Fibroblast of lung (primary cell): ENCODE measurements at regions not wholly inside any gene's neighbourhood (a gene's known extent, or its start where the extent isn't known, plus 50 kb on each side); places are given as distances from the start of the nearest gene placed in this dataset.

Experiments used
- DNase-seq, 2 donors: peaks; one replicate each; pipeline versions ENCODE4 v3.0.0 to v3.0.0-alpha.2; 2010; ENCODE audit warnings: low read depth in 2 of 2
- H2AFZ ChIP-seq: 2 replicates; pipeline ENCODE4 v1.5.1; 2012; ENCODE audit warnings: low read length, control low read depth, inconsistent platforms
- H3K27ac ChIP-seq: 2 replicates; pipeline ENCODE4 v1.5.1; 2011; ENCODE audit warnings: low read length, control low read depth; ENCODE audit not compliant: insufficient read depth
- H3K27me3 ChIP-seq: 2 replicates; pipeline ENCODE4 v1.5.1; 2011; ENCODE audit warnings: mild to moderate bottlenecking, low read length; ENCODE audit not compliant: control insufficient read depth, insufficient read depth
- H3K36me3 ChIP-seq: 2 replicates; pipeline ENCODE4 v1.5.1; 2011; ENCODE audit warnings: low read length; ENCODE audit not compliant: control insufficient read depth, insufficient read depth
- H3K4me1 ChIP-seq: 2 replicates; pipeline ENCODE4 v1.5.1; 2011; ENCODE audit warnings: low read length; ENCODE audit not compliant: control insufficient read depth, insufficient read depth; ENCODE audit errors: extremely low read depth
- H3K4me2 ChIP-seq: 2 replicates; pipeline ENCODE4 v1.5.1; 2011; ENCODE audit warnings: low read length, control low read depth; ENCODE audit not compliant: insufficient read depth; ENCODE audit errors: extremely low read depth
- H3K4me3 ChIP-seq, 4 experiments: fragments of 200-600 bp in 1 of 4; sonication (generic) in 1 of 4; replicated peaks in 1 of 4; 2 replicates each; pipeline ENCODE4 v1.5.1; 2011 to 2016; ENCODE audit warnings: low read length in 4 of 4, low read depth in 3 of 4, mild to moderate bottlenecking in 3 of 4, control low read depth in 2 of 4, inconsistent platforms in 1 of 4, mixed read lengths in 1 of 4; ENCODE audit not compliant: insufficient read depth in 1 of 4; ENCODE audit errors: control extremely low read depth in 1 of 4
- H3K79me2 ChIP-seq: 2 replicates; pipeline ENCODE4 v1.5.1; 2012; ENCODE audit warnings: mild to moderate bottlenecking, low read length, inconsistent platforms; ENCODE audit not compliant: control insufficient read depth, insufficient read depth
- H3K9ac ChIP-seq: 2 replicates; pipeline ENCODE4 v1.5.1; 2011; ENCODE audit warnings: mild to moderate bottlenecking, low read length, control low read depth; ENCODE audit not compliant: insufficient read depth
- H3K9me3 ChIP-seq: 2 replicates; pipeline ENCODE4 v1.5.1; 2012; ENCODE audit warnings: low read depth, low read length; ENCODE audit not compliant: control insufficient read depth, insufficient read depth
- H4K20me1 ChIP-seq: 2 replicates; pipeline ENCODE4 v1.5.1; 2011; ENCODE audit warnings: low read length; ENCODE audit not compliant: control insufficient read depth, insufficient read depth; ENCODE audit errors: extremely low read depth
- EZH2 ChIP-seq: IDR thresholded peaks from 2 replicates; pipeline ENCODE4 v1.5.1; 2012; ENCODE audit warnings: low read length, control low read depth, mild to moderate bottlenecking; ENCODE audit errors: missing control alignments
- TF ChIP-seq, protein P1 (sequence below), 2 donors: IDR thresholded peaks in 1 of 2; conservative IDR thresholded peaks in 1 of 2; 1 replicate in 1 of 2; 2 replicates in 1 of 2; pipeline ENCODE4 v1.5.1; 2011 to 2012; ENCODE audit warnings: low read length in 2 of 2, control low read depth in 1 of 2, inconsistent platforms in 1 of 2, low read depth in 1 of 2, mild to moderate bottlenecking in 1 of 2

DNA sequence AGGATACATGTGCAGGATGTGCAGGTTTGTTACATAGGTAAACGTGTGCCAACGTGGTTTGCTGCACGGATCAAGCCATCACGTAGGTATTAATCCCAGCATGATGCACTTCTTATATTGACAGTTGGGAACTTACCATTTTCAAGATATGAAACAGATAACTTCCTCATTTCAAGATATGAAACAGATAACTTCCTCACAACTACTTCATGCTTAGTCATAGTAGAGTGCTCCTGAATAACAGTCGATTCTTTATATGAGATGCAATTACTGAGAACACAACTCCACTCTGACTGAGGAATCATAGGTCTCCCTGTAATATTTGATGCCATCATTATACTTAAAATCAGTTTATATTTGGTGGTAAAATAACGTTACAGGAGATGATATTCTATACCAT is 1124.3 kb downstream of the AMY1C start:
- no peak overlapping the region for H2AFZ ChIP-seq
- H3K9me3 ChIP-seq: no peaks in the 10 kb centered on the region
- H3K79me2 ChIP-seq: no peaks in the 10 kb centered on the region
- H3K4me3 ChIP-seq: no peak overlapping the region
- H3K4me1 ChIP-seq: no peaks in the 10 kb centered on the region
- TF ChIP-seq, protein P1, sequence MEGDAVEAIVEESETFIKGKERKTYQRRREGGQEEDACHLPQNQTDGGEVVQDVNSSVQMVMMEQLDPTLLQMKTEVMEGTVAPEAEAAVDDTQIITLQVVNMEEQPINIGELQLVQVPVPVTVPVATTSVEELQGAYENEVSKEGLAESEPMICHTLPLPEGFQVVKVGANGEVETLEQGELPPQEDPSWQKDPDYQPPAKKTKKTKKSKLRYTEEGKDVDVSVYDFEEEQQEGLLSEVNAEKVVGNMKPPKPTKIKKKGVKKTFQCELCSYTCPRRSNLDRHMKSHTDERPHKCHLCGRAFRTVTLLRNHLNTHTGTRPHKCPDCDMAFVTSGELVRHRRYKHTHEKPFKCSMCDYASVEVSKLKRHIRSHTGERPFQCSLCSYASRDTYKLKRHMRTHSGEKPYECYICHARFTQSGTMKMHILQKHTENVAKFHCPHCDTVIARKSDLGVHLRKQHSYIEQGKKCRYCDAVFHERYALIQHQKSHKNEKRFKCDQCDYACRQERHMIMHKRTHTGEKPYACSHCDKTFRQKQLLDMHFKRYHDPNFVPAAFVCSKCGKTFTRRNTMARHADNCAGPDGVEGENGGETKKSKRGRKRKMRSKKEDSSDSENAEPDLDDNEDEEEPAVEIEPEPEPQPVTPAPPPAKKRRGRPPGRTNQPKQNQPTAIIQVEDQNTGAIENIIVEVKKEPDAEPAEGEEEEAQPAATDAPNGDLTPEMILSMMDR (conservative IDR thresholded peaks at IDR 0.05 in 1 of 2, IDR thresholded peaks at IDR 0.05 in 1 of 2; ENCODE audit: low read depth in 1 of 2, low read length in 2 of 2): no peak
- TF ChIP-seq EZH2: no peak
- H3K27me3 ChIP-seq: no peaks in the 10 kb centered on the region
- H3K4me2 ChIP-seq: no peak overlapping the region
- DNase-seq: no peak
- no peaks in the 10 kb centered on the region for H4K20me1 ChIP-seq
- H3K27ac ChIP-seq: no peak overlapping the region
- no peaks in the 10 kb centered on the region for H3K36me3 ChIP-seq
- H3K9ac ChIP-seq: no peak overlapping the region

DNA sequence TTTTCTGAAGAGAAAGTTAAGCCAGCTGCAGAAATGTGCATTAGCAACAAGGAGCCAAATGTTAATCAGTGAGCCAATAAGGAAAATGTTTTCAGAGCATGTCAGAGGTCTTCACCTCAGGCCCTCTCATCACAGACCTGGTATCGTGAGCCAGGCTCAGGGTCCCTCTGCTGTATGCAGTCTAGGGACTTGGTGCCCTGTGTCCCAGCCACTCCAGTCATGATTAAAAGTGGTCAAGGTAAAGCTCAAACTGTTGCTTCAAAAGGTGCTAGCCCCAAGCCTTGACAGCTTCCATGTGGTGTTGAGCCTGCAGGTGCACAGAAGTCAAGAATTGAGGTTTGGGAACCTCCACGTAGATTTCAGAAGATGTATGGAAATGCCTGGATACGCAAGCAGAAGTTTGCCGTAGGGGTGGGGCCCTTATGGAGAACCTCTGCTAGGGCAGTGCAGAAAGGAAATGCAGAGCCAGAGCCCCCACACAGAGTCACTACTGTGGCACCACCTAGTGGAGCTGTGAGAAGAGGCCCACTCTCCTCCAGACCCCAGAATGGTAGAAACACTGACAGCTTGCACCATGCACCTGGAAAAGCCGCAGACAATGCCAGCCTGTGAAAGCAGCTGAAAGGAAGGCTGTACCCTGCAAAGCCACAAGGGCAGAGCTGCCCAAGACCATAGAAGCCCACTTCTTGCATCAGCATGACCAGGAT is 1128.7 kb downstream of the AMY1C start:
- H3K4me3 ChIP-seq: no peak overlapping the region
- no peak overlapping the region for H3K27ac ChIP-seq
- no peak for TF ChIP-seq EZH2
- TF ChIP-seq, protein P1 (conservative IDR thresholded peaks at IDR 0.05 in 1 of 2, IDR thresholded peaks at IDR 0.05 in 1 of 2; ENCODE audit: low read depth in 1 of 2, low read length in 2 of 2): no peak
- H3K27me3 ChIP-seq: no peaks in the 10 kb centered on the region
- H4K20me1 ChIP-seq: no peaks in the 10 kb centered on the region
- no peaks in the 10 kb centered on the region for H3K9me3 ChIP-seq
- no peaks in the 10 kb centered on the region for H3K36me3 ChIP-seq
- no peaks in the 10 kb centered on the region for H3K4me1 ChIP-seq
- no peak for DNase-seq
- no peak overlapping the region for H2AFZ ChIP-seq
- H3K4me2 ChIP-seq: no peak overlapping the region
- H3K79me2 ChIP-seq: no peaks in the 10 kb centered on the region
- H3K9ac ChIP-seq: no peak overlapping the region

DNA sequence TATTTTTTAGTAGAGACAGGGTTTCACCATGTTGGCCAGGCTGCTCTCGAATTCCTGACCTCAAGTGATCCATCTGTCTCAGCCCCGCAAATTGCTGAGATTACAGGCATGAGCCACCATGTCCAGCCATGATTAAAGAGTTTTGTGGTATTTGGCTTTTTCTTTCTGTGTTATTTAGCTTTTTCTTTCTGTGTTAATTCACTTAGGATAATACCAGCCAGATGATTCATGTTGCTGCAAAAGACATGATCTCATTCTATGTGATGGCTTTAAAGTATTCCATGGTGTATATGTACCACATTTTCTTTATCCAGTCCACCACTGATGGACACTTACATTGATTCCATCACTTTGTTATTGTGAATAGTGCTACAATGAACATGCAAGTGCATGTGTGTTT is 1135.2 kb downstream of the AMY1C start:
- H3K27ac ChIP-seq: no peak overlapping the region
- no peaks in the 10 kb centered on the region for H4K20me1 ChIP-seq
- H3K4me1 ChIP-seq: no peaks in the 10 kb centered on the region
- H3K27me3 ChIP-seq: no peaks in the 10 kb centered on the region
- H3K4me3 ChIP-seq: no peak overlapping the region
- H3K9me3 ChIP-seq: no peaks in the 10 kb centered on the region
- DNase-seq: peak in 1 of 2 donors; percentile 7
- no peaks in the 10 kb centered on the region for H3K36me3 ChIP-seq
- H3K79me2 ChIP-seq: no peaks in the 10 kb centered on the region
- TF ChIP-seq EZH2: no peak
- TF ChIP-seq, protein P1 (conservative IDR thresholded peaks at IDR 0.05 in 1 of 2, IDR thresholded peaks at IDR 0.05 in 1 of 2; ENCODE audit: low read depth in 1 of 2, low read length in 2 of 2): no peak
- no peak overlapping the region for H3K4me2 ChIP-seq
- no peak overlapping the region for H2AFZ ChIP-seq
- no peak overlapping the region for H3K9ac ChIP-seq
